HG02943 (cell line): ENCODE measurements at regions not wholly inside any gene's neighbourhood (a gene's known extent, or its start where the extent isn't known, plus 50 kb on each side); places are given as distances from the start of the nearest gene placed in this dataset.

Source experiments
- ATAC-seq: cut with Tn5 transposase; IDR thresholded peaks from one replicate; pipeline ENCODE4 v1.9.1; 2021; ENCODE audit warnings: mild to moderate bottlenecking, low read depth, moderate library complexity; ENCODE audit not compliant: unreplicated experiment

DNA sequence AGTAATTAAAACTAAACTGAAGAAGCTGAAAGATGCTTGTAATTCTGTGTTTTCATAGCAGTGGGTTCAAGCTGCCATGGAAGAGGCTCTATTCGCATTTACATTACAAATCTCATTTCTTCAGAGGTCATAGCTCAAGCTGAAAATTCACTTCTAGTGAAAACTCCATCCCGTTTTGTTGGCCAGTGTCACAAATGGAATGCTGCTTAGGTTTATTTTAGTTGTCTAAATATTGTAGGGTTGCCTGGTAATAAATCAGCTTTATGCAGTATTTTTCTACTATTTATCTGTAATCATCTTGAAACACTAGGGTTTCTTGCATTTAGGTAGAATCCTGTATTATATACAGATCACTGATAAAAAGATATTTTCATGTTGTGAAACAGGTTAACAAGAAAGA, 240.6 kb downstream of the PTBP2 start:
- ATAC-seq, result no peak

DNA sequence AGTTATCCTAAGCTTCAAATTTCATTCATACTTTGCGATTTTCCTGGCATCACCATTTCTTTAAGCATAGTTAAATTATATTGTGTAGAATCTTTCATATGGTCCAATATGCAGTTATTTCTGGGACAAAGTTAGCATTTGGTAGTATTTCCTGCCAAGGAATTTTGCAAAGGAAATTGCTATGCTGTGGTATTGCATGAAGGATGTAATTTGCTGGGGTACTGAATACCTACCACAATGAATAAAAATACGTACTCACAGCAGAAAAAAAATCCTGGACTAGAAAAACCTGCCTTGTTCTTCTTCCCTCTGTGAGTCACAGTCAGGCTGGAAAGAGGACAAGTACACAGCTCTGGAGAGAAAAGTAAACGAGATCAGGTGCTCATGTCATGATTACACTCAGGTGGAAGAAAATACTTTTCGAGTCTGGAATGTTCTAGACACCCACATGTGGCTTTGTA, 241.2 kb downstream of the PTBP2 start:
- no peak for ATAC-seq

DNA sequence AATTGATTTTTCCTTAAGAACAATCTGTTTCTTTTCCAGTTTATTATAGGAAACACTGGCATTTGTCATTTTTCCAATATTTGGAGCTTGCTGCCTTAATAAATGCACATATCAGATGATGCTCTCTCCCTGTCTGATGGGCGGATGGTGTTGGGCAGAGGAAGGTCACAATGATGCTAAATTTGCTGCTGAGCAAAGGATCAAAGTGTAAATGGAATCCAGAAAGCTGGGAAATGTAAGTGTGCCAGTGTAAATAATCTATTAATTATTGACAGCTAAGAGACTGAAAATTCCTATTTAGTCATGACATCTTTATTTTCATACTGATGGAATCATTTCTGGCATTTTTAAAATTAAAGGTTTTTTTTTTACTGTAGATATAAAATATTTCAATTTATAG, 243.2 kb downstream of the PTBP2 start:
- no peak for ATAC-seq

DNA sequence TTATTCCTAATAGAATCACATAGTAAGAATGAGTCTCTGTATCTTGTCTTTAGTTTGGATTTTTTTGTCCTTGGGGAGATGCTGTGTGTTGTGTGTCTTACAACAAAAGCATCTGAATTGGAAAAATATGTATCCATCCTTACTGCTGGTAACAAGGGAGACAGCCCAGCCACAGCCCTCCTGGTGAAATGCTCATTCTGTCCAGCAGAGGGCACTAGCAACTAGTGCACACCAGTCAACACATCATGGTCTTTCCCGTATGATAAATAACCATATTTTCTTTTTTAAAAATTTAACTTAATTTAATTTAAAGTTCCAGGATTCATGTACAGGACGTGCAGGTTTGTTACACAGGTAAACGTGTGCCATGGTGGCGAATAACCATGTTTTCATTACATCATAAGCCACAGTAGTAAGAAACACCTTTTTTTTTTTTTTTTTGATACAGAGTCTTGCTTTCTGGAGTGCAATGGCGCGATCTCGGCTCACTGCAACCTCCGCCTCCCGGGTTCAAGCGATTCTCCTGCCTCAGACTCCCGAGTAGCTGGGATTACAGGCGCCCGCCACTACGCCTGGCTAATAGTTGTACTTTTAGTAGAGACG, 245.1 kb downstream of the PTBP2 start:
- peak; percentile 82 for ATAC-seq

DNA sequence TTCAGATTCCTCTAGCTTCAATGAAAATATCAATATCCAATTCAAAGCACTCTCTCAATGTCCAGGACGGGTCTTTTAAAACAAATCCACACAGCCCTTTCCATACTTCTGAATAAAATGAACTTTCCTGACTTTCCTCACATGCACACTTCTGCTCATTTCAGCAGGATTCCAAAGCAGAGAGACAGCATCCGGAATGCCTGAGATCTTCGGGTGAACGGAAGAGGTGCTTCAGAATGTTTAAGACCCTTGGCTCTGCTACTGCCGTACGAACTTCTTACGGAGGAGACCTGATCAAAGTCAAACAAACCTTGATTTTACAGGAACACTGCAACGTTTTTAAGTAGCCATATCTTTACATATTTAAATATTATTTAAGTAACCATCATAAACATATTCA, 245.7 kb downstream of the PTBP2 start:
- no peak for ATAC-seq

DNA sequence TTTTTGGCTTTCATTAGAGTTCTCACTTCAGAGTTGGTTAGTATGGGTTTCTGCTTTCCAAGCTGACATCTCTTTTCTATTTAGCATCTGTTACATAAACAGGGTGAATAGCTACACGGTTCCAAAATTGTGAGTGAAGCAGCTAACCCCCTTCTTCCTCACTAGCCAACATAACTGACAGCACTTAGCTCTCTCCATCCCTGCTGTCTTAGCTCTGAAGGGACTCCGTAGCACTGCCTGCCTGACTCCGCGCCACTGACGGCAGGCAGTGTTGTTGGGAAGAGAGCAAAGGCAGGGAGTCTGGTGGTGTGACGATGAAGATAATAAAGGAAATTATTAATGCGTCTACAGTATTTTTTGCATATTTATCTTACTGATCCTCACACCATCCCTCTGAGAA, 247.0 kb downstream of the PTBP2 start:
- ATAC-seq, result no peak

DNA sequence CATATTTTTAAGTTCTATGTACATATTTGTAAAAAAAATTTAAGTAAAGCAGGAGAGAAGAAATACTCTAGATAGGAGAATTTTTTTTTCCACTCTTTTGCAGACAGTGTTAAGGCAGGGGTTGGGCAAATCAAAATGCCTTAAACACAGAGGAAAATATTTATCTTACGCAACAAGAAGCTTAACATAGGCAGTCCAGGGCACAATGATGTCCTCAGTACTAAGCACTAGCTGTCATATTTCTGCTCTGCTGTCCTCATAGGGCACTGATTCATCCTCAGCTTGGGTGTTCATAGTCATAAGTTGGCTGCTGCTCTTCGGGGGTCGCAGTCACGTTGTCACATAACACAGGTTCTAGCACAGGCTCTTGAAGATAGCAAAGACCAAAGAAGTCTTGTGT, 247.4 kb downstream of the PTBP2 start:
- no peak for ATAC-seq

DNA sequence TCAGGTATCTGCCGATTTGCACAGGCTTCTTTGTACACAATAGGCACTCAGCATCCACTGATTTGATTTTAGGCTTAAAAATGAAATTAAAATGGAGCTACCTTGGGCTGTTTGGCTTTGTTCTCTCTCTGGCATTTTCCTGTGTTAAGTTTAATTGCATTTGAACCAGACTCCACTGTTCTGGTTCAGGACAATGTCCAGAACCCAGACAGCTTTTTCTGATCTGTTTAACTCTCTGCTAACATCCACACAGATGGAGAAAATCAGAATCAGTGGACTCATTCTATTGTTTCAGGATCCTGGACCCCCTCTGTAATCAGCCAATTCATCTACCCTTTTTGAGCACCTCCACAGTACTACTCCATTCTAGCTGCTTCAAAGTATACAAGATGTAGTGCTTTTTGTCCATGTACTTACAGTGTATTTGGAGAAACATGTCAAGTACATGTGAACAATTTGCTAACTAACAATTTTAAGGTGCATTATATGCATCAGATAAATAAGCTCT, 248.1 kb downstream of the PTBP2 start:
- no peak for ATAC-seq

DNA sequence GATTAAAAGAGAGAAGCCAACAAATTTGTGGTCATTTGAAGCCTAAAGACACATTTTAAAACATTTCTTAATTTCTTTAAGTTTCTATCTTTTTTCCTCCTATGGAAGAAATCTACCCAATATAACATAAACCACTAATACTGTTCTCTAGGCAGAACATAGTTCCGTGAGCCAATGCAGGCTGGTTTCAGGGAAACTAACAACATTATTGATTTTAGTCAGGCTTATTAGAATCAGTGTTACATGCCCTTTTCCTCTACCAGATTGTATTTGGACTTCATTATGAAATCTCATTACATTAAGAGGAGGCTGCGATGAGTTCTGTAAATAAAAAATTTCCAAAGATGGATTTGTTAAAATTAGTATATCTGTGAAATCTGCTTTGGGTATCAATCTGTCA, 249.9 kb downstream of the PTBP2 start:
- ATAC-seq, result no peak

DNA sequence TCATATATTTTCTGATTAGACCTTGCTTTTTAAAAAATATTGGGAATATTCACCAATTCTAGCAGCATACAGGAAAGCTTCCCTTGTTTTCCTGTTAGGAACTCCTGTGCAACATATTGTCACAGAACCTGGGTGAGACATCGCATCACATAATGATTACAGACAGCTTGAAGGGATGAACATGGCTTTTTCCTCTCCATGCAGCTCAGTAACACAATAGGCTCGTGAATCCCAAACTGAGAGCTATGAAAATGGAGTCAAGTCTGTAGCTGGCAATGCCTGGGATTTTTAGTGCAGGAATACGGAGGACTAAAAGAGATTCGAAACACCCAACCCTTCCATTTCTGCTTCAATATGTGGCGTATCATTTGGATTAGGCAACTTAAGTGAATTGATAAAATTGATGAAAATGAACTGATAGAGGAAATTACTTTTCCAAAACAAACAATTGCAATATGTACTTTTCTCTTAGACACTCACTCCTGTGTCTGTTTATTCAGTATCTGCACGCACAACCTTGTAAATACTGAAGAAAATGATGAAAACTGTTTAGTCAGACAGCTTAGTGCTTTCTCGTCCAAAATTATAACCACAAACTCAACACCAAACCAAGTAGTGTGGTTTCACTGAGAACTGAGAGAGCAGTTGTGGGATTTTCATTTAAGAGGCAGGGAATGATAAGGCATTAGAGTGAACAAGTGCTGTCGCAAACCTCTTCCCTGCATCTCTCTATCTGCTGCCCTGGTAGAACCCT, 250.4 kb downstream of the PTBP2 start:
- no peak for ATAC-seq

DNA sequence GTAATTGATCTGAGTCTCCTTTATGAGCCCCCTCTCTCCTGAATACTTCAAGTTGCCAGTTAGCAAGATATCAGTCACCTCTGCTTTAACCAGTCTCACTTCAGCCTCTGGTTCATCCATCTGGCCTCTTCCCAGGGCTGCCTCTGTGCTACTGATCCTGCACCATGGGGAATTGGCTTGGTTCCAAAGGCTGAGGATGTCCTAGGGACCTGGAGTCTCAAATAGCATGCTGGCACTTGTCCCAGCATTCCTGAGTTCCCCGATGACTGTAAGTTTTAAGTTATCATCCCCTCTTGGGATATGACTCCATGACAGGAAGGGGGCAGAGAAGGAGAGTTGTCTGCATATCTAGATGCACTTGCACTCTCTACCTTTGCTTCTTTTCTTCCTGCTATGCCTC, 252.0 kb downstream of the PTBP2 start:
- ATAC-seq, result no peak

DNA sequence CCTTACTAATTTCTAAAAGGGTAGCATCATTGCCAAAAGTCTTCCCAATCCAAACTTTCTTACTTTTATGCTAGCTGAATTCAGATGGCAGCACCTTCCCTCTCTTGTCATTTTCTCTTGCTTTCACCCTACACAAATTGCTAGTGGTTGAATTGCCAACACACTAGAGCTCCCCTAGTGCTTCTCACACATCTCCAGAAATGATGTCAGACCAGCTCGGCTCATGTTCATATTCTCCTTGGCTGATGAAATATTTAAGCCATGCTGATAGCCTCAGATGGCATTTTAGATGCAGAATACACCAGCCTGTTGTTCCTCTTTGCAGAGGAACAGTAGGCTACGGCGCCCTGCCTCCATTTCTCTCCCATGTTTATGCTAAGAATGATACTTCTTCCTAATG, 256.9 kb downstream of the PTBP2 start:
- no peak for ATAC-seq

DNA sequence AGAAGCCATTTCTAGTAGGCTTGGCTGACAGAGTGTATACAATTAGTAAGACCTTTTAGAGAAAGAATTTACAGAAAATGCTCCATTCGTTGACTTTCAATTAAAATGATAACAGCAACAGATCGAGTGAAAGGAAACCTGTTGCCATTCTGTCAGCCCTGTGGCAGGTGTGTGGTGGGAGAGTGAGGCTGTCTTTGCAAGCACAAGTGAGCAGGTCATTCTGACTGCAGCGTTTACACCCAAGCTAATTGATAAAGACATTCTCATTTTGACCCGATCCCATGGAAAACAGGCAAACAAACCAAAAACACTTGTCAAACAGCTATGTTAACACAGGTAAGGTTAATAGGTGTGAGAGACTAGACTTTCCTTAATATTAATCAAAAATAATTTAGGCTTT, 257.3 kb downstream of the PTBP2 start:
- ATAC-seq, result no peak

DNA sequence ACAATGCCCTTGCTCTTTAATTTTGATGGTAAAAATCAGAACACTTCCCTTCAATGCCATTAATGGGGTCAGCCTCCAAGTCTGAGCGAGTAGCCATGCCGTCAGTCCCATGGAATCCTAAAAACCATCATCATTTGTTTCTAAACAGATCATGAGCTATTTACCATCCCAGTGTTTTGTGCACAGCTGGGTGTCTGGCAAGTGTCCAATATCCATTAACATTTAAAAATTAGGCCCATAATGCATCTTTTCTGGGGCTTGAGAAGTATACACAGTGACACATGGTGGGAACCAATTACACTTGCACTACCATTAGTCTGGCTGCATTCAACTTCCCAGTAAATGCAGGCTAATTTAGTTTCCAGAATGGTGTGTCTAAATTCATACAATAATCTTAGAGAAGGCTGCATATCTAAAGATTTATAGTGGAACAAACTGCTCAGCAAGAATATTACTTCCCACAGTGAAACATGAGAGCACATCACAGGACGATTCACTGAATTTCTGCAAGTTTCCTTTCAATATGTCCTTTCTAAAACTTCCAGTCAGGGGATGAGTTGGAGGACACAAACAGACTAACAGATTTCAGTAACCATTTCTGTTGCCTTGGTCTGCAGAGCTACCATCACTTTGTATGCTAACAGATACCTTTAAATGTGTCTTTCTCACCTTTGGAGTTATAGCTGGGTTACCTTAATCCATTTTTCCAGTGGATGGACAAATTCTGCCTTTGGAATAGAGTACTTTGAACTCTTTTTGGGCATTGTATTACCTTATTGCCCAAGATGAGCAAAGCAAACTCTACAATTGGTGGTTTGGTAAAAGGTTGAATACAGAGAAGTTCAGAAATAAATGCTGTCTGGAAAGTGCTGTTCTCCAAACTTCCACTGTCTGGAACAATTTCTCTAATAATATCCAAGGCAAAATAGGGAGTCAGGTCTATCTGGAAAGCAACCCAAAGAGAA, 258.0 kb downstream of the PTBP2 start:
- no peak for ATAC-seq

DNA sequence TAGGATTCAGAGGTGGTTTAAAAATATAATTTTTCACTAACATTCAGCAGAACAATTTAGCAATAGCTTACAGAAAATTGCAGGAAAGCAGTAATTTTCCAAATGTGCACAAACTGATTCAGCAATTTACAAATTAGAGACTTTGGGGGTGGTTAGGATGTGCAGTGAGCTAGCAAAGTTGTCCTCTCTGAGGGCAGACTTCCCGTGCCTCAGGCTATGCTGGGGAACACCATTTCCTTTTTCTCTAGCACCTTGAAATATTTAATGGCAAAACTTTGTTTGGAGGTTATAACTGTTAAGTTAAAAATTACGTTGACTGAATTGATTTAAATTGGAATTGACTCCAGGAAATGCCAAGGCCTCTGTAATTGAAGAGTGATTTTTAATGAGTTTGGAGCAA, 258.9 kb downstream of the PTBP2 start:
- no peak for ATAC-seq

DNA sequence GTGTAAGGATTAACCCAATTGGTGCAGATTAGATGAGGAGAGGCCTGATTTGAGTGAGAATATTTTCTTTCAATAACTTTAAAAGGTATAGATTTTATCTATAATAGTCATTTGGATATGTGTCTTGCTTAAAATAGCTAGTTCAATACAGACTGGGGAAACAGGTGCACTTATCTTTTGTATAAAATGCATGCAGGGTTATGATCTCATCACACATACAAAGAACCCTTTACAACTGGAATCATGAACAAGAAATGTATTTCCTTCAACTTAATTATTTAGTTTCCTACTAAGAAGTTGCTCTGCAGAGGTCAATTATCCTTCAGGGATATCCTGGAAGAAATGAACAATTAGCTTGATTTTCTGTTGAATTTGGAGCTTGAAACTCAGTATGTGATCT, 259.6 kb downstream of the PTBP2 start:
- no peak for ATAC-seq

DNA sequence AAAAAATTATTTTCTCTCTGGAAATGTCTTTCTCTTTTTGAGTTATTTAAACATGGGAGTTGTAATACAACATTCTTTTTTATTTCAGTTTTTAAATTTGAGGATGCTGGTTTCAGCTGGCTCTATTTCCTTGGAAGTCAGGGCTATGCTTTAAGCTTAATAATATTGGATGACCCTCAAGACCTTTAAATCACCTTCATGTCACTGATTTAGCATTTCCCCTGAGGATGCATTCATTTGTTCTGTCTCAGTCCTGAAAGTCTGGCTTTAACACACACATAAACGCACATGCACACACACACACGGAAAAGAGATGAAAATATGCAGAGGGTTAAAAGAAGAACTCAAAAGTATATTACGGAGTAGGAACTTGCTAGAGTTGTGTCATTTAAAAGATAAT, 260.5 kb downstream of the PTBP2 start:
- ATAC-seq, result no peak

DNA sequence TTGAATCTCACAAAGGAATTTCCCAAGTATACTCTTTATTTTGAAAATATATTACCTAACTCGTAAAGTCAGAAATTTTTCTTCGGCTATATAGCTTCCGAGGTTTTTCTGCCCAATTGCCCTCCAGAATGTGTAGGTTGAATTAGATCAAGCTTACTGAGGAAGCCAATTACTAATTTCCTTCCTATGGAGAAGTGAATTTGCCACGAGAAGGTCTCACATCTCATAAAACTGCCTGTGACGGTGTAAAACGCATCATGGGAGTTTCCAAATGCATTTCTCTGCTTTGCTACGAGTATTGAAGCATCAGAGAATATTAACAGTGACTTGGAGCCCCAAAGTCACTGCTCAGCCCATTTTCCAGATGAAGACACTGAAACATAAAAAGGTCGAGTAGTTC, 262.3 kb downstream of the PTBP2 start:
- no peak for ATAC-seq

DNA sequence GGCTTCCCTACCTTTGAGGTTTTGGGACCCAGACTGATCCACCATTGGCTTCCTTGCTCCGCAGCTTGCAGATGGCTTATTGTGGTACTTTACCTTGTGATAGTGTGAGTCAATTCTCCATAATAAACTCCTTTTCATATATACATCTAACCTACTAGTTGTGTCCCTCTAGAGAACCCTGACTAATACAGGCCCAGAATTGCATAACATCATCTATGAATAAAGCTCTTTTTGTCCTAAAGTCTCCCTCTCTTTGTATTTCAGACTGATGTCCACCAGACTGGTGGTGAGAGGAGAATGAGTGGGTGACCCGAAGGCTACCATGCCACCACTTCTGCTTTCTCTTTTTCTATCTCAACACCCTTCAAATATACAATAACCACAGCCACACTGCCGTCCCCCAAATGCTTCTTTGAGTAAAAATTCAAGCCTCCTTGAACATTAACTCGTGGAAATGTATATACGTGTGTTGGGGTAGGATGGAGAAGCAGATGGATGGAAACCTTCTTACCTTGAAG, 265.7 kb downstream of the PTBP2 start:
- no peak for ATAC-seq

DNA sequence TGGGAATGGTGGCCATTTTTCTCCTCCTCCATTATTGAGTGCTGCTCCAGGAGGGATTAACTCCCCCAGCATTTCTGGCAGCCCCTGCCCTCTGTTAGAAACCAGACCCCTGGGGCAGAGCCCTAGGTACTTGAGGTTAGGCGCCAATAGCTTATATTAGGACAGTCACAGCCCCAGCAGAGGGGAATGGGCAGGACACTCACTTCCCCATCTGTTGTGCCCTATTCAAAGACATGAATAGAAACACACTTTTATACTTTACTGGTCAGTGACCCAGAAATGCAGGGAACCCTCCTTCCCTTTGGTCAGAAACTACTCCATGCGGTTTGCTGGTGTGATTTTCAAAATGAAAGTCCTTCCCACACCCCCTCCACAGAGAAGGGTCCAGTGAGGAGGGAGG, 267.7 kb downstream of the PTBP2 start:
- ATAC-seq, result no peak

DNA sequence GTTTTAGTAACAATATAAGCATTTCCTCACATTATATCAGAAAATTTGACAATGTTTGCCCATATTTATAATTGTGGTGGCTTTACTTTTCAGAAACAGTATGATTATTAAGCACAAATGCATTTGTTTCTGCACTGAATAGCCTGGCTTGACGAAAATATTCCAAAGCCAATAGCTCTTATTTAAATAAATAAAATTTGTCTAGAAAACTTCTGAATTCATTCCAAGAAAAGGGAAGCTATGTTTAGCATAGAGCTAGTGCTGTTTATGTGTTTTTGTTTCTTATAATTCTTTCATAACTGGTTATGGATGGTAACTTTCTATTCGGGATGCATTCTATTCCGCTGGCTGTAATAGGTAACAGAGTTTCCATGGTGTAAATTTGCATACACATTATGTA, 268.6 kb downstream of the PTBP2 start:
- no peak for ATAC-seq
